KMS-11 (cell line): ENCODE measurements at regions not wholly inside any gene's neighbourhood (a gene's known extent, or its start where the extent isn't known, plus 50 kb on each side); places are given as distances from the start of the nearest gene placed in this dataset.

ENCODE experiments used
- H2AFZ ChIP-seq: fragments of 200-600 bp; sonication (generic); 2 replicates; pipeline ENCODE4 v1.6.1; 2016; ENCODE audit warnings: antibody characterized with exemption, mixed run types, low read depth
- H3K27ac ChIP-seq: fragments of 200-600 bp; sonication (generic); 2 replicates; pipeline ENCODE4 v1.6.1; 2016; ENCODE audit warnings: mild to moderate bottlenecking, mixed run types
- H3K27me3 ChIP-seq: fragments of 200-600 bp; sonication (generic); 2 replicates; pipeline ENCODE4 v1.6.1; 2017; ENCODE audit warnings: mild to moderate bottlenecking, low read depth, mixed run types, moderate library complexity; ENCODE audit not compliant: insufficient read depth
- H3K36me3 ChIP-seq: fragments of 200-600 bp; sonication (generic); 2 replicates; pipeline ENCODE4 v1.6.1; 2017; ENCODE audit warnings: mild to moderate bottlenecking, mixed run types; ENCODE audit not compliant: insufficient read depth
- H3K4me1 ChIP-seq: fragments of 200-600 bp; sonication (generic); 2 replicates; pipeline ENCODE4 v1.6.1; 2016; ENCODE audit warnings: mild to moderate bottlenecking, low read depth, mixed run types; ENCODE audit not compliant: poor library complexity, severe bottlenecking
- H3K4me2 ChIP-seq: fragments of 200-600 bp; sonication (generic); 2 replicates; pipeline ENCODE4 v1.7.0; 2016; ENCODE audit warnings: mild to moderate bottlenecking, mixed run types
- H3K4me3 ChIP-seq: fragments of 200-600 bp; sonication (generic); IDR thresholded peaks from 2 replicates; pipeline ENCODE4 v1.6.1; 2017; ENCODE audit warnings: low read depth, low read length, mixed read lengths; ENCODE audit not compliant: insufficient read depth
- H3K79me2 ChIP-seq: fragments of 200-600 bp; sonication (generic); 2 replicates; pipeline ENCODE4 v1.6.1; 2016; ENCODE audit warnings: low read depth, mixed run types; ENCODE audit not compliant: insufficient read depth
- H3K9ac ChIP-seq: fragments of 200-600 bp; sonication (generic); 2 replicates; pipeline ENCODE4 v1.6.1; 2016; ENCODE audit warnings: mild to moderate bottlenecking, mixed run types
- H4K20me1 ChIP-seq: fragments of 200-600 bp; sonication (generic); 2 replicates; pipeline ENCODE4 v1.6.1; 2016; ENCODE audit warnings: mild to moderate bottlenecking, mixed run types; ENCODE audit not compliant: insufficient read depth
- TF ChIP-seq, protein P1 (sequence below): fragments of 200-600 bp; sonication (generic); conservative IDR thresholded peaks from 2 replicates; pipeline ENCODE4 v1.6.1; 2017; ENCODE audit warnings: low read depth, mild to moderate bottlenecking, antibody characterized with exemption, low read length, moderate library complexity, mixed read lengths

GRCh38 chr7:41501006-41501405 lies 201.9 kb downstream of the INHBA start:
- TF ChIP-seq, protein P1, sequence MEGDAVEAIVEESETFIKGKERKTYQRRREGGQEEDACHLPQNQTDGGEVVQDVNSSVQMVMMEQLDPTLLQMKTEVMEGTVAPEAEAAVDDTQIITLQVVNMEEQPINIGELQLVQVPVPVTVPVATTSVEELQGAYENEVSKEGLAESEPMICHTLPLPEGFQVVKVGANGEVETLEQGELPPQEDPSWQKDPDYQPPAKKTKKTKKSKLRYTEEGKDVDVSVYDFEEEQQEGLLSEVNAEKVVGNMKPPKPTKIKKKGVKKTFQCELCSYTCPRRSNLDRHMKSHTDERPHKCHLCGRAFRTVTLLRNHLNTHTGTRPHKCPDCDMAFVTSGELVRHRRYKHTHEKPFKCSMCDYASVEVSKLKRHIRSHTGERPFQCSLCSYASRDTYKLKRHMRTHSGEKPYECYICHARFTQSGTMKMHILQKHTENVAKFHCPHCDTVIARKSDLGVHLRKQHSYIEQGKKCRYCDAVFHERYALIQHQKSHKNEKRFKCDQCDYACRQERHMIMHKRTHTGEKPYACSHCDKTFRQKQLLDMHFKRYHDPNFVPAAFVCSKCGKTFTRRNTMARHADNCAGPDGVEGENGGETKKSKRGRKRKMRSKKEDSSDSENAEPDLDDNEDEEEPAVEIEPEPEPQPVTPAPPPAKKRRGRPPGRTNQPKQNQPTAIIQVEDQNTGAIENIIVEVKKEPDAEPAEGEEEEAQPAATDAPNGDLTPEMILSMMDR, result no peak
- H3K36me3 ChIP-seq, result no peaks in the 10 kb centered on the region
- H3K9ac ChIP-seq, result no peak overlapping the region
- no peak overlapping the region for H3K27ac ChIP-seq
- no peaks in the 10 kb centered on the region for H3K79me2 ChIP-seq
- no peak overlapping the region for H2AFZ ChIP-seq
- H3K27me3 ChIP-seq, result no peaks in the 10 kb centered on the region
- H4K20me1 ChIP-seq, result no peaks in the 10 kb centered on the region
- no peak overlapping the region for H3K4me2 ChIP-seq
- no peaks in the 10 kb centered on the region for H3K4me1 ChIP-seq
- no peak overlapping the region for H3K4me3 ChIP-seq

GRCh38 chr7:41492603-41493002 lies 210.3 kb downstream of the INHBA start:
- H2AFZ ChIP-seq, result no peak overlapping the region
- H3K27ac ChIP-seq, result no peak overlapping the region

DNA sequence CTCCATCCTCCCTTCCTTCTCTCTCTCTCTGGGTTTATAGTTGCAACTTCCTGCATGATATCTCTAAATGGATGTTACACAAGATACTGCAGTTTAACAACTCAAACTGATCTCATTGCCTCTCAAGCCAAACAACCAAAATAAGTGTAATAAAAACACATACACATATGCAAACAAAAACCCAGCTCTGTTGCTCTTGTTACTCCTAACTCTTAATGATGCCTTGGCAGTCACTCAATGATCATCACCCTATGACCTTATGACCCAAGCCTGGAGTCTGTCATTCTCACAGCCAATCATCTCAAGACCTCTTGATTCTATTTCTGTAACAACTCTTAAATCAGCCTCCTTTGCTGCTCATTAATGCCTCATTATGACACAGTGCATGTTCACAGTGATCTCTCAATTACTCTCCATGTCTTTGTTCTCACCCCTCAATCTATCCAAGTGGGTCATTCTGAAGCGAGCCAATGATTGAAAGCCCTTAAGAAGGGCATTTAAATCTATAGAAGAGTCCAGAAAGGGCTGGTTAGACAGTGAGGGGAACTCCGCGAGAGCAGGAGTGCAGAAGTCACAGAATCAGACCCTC lies 210.9 kb downstream of the INHBA start:
- H2AFZ ChIP-seq, result no peak overlapping the region
- TF ChIP-seq, protein P1, result no peak

More at GRCh38 chr7:41492603-41493002, 210.3 kb downstream of the INHBA start:
- Histone ChIP-seq H4K20me1 (no peaks in the 10 kb centered on the region), H3K4me3 (no peak overlapping the region), H3K79me2 (no peaks in the 10 kb centered on the region), H3K4me2 (no peak overlapping the region), H3K4me1 (no peaks in the 10 kb centered on the region), H3K27me3 (no peaks in the 10 kb centered on the region), H3K36me3 (no peaks in the 10 kb centered on the region), H3K9ac (no peak overlapping the region)
- TF ChIP-seq, protein P1, result no peak

GRCh38 chr7:41491308-41491707 lies 211.6 kb downstream of the INHBA start:
- Histone ChIP-seq H3K4me2 (no peak overlapping the region), H3K79me2 (no peaks in the 10 kb centered on the region), H4K20me1 (no peaks in the 10 kb centered on the region), H2AFZ (no peak overlapping the region), H3K9ac (no peak overlapping the region), H3K4me3 (no peak overlapping the region), H3K36me3 (no peaks in the 10 kb centered on the region), H3K4me1 (no peaks in the 10 kb centered on the region), H3K27me3 (no peaks in the 10 kb centered on the region), H3K27ac (no peak overlapping the region)
- TF ChIP-seq, protein P1, result no peak

More for the DNA sequence above, 210.9 kb downstream of the INHBA start:
- no peak overlapping the region for H3K4me3 ChIP-seq
- no peak overlapping the region for H3K27ac ChIP-seq
- no peaks in the 10 kb centered on the region for H4K20me1 ChIP-seq
- no peaks in the 10 kb centered on the region for H3K4me1 ChIP-seq
- no peaks in the 10 kb centered on the region for H3K36me3 ChIP-seq
- H3K27me3 ChIP-seq, result no peaks in the 10 kb centered on the region
- no peak overlapping the region for H3K9ac ChIP-seq
- H3K79me2 ChIP-seq, result no peaks in the 10 kb centered on the region
- no peak overlapping the region for H3K4me2 ChIP-seq
